A549 (cell line): ENCODE measurements at regions not wholly inside any gene's neighbourhood (a gene's known extent, or its start where the extent isn't known, plus 50 kb on each side); places are given as distances from the start of the nearest gene placed in this dataset.
"Not testable (repeated sequence)": the region's sequence is repeated elsewhere in the genome, so short reads cannot be mapped to it uniquely, and the experiment has no call there.

Experiments used
- ATAC-seq, 2 experiments: fragments of 200-7000 bp in 1 of 2; fragments of >200 bp in 1 of 2; cut with Nextera tagmentation in 1 of 2; cut with Tn5 transposase in 1 of 2; 3 replicates each; pipeline versions ENCODE4 v1.8.0 to v1.9.1; 2018 to 2020; ENCODE audit warnings: mild to moderate bottlenecking in 1 of 2, moderate library complexity in 1 of 2
- CTCF ChIA-PET: fragments of 300-600 bp; sonication (Branson Sonifier 250); formaldehyde crosslinking; extraction: SDS; loops from one replicate; lab custom pipeline; 2021; ENCODE audit warnings: antibody characterized with exemption, inconsistent platforms; lab: Yijun Ruan, JAX
- POLR2A ChIA-PET: fragments of 350-600 bp; formaldehyde crosslinking; extraction: SDS; loops from one replicate; lab custom pipeline; 2021; ENCODE audit warnings: antibody characterized with exemption, inconsistent platforms; lab: Yijun Ruan, JAX
- DNase-seq, 2 experiments: peaks; one replicate each; pipeline versions ENCODE4 v3.0.0 to v3.0.0-alpha.2; 2011 to 2016; ENCODE audit warnings: low read depth in 1 of 2, low spot score in 1 of 2
- FAIRE-seq: peaks from 2 replicates; lab custom pipeline; 2011; peaks lifted over from hg19 to GRCh38; lab: Jason Lieb, UNC
- H3K27ac ChIP-seq, 2 experiments: fragments of >200 bp; sonication (Bioruptor Twin); formaldehyde crosslinking; 3 replicates each; pipeline ENCODE4 v1.5.1; 2016 to 2017
- H3K4me1 ChIP-seq: fragments of >200 bp; sonication (Bioruptor Twin); formaldehyde crosslinking; 3 replicates; pipeline ENCODE4 v1.6.1; 2016
- H3K4me2 ChIP-seq: fragments of >200 bp; sonication (Bioruptor Twin); formaldehyde crosslinking; 3 replicates; pipeline ENCODE4 v1.6.1; 2016
- H3K4me3 ChIP-seq: fragments of >200 bp; sonication (Bioruptor Twin); formaldehyde crosslinking; 3 replicates; pipeline ENCODE4 v1.5.1; 2016
- H3K9me3 ChIP-seq: fragments of >200 bp; sonication (Bioruptor Twin); formaldehyde crosslinking; 3 replicates; pipeline ENCODE4 v1.6.1; 2016
- BHLHE40 ChIP-seq: IDR thresholded peaks from 2 replicates; pipeline ENCODE4 v1.6.1; 2012; ENCODE audit warnings: low read depth, low read length, inconsistent platforms
- CEBPB ChIP-seq, 2 experiments: fragments of >200 bp in 1 of 2; sonication (Bioruptor Twin) in 1 of 2; formaldehyde crosslinking in 1 of 2; IDR thresholded peaks; 2 replicates each; pipeline ENCODE4 v1.6.1; 2012 to 2016
- EHF ChIP-seq: fragments of 250-450 bp; sonication (Bioruptor Pico); IDR thresholded peaks from 2 replicates; pipeline ENCODE4 v1.5.0; 2020; ENCODE audit warnings: mild to moderate bottlenecking
- ESRRA ChIP-seq: fragments of 150-350 bp; IDR thresholded peaks from 2 replicates; pipeline ENCODE4 v1.6.1; 2014; ENCODE audit warnings: mild to moderate bottlenecking, low read length, borderline replicate concordance
- FOXS1 ChIP-seq: fragments of 250-450 bp; sonication (Bioruptor Pico); IDR thresholded peaks from 2 replicates; pipeline ENCODE4 v1.5.0; 2020; ENCODE audit warnings: mild to moderate bottlenecking, moderate library complexity
- HOXB13 ChIP-seq: fragments of 250-450 bp; sonication (Bioruptor Pico); IDR thresholded peaks from 2 replicates; pipeline ENCODE4 v1.5.0; 2020; ENCODE audit warnings: low read depth, mild to moderate bottlenecking, moderate library complexity
- JUN ChIP-seq, 2 experiments: fragments of >200 bp; sonication (Bioruptor Twin); formaldehyde crosslinking; IDR thresholded peaks; 2 replicates in 1 of 2; 3 replicates in 1 of 2; pipeline ENCODE4 v1.6.1; 2016 to 2017
- NPAS2 ChIP-seq: fragments of 250-450 bp; sonication (Bioruptor Pico); IDR thresholded peaks from 2 replicates; pipeline ENCODE4 v1.8.0; 2022; ENCODE audit warnings: mild to moderate bottlenecking, moderate library complexity, borderline replicate concordance
- POLR2A ChIP-seq: IDR thresholded peaks from 2 replicates; pipeline ENCODE4 v1.6.1; 2012; ENCODE audit warnings: mild to moderate bottlenecking, low read length
- RARB ChIP-seq: fragments of 250-450 bp; sonication (Bioruptor Pico); IDR thresholded peaks from 2 replicates; pipeline ENCODE4 v1.8.0; 2021; ENCODE audit warnings: mild to moderate bottlenecking, moderate library complexity
- SMC3 ChIP-seq: fragments of >200 bp; sonication (Bioruptor Twin); formaldehyde crosslinking; IDR thresholded peaks from 3 replicates; pipeline ENCODE4 v1.6.1; 2018; ENCODE audit warnings: inconsistent platforms
- SREBF2 ChIP-seq: fragments of 450-650 bp; IDR thresholded peaks from 2 replicates; pipeline ENCODE4 v1.6.1; 2014; ENCODE audit warnings: mild to moderate bottlenecking, moderate library complexity
- ZC3H11A ChIP-seq: fragments of 450-650 bp; IDR thresholded peaks from 2 replicates; pipeline ENCODE4 v1.6.1; 2014; ENCODE audit warnings: antibody characterized with exemption, mild to moderate bottlenecking
- WGBS: methylation state at CpG from one replicate; pipeline ENCODE4 v1.1.6; 2017; ENCODE audit errors: missing lambda C conversion rate; 5-methylcytosine and 5-hydroxymethylcytosine counted together
- TF ChIP-seq, protein P1 (sequence below): fragments of >200 bp; sonication (Bioruptor Twin); formaldehyde crosslinking; IDR thresholded peaks from 3 replicates; pipeline ENCODE4 v1.6.1; 2016
- TF ChIP-seq, protein P2 (sequence below): IDR thresholded peaks from 2 replicates; pipeline ENCODE4 v1.6.1; 2012
- TF ChIP-seq, protein P3 (sequence below): IDR thresholded peaks from 2 replicates; pipeline ENCODE4 v1.6.1; 2012
- TF ChIP-seq, protein P4 (sequence below): fragments of 250-450 bp; sonication (Bioruptor Pico); IDR thresholded peaks from 2 replicates; pipeline ENCODE4 v1.5.0; 2020; ENCODE audit warnings: low read depth, mild to moderate bottlenecking, moderate library complexity
- TF ChIP-seq, protein P5 (sequence below): fragments of 250-450 bp; sonication (Bioruptor Pico); IDR thresholded peaks from 2 replicates; pipeline ENCODE4 v1.5.0; 2021; ENCODE audit warnings: mild to moderate bottlenecking, moderate library complexity, borderline replicate concordance

DNA sequence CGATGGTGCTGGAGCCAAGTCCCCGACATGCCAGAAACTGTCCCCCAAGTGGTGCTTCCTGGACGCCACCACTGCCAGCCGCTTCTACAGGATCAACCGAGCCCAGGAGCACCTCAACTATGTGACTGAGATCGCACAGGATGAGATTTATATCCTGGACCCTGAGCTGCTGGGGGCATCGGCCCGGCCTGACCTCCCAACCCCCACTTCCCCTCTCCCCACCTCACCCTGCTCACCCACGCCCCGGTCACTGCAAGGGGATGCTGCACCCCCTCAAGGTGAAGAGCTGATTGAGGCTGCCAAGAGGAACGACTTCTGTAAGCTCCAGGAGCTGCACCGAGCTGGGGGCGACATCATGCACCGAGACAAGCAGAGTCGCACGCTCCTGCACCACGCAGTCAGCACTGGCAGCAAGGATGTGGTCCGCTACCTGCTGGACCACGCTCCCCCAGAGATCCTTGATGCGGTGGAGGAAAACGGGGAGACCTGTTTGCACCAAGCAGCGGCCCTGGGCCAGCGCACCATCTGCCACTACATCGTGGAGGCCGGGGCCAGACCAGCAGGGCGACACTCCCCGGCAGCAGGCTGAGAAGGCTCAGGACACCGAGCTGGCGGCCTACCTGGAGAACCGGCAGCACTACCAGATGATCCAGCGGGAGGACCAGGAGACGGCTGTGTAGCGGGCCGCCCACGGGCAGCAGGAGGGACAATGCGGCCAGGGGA, 91.0 kb downstream of the LACC1 start:
- peak in 1 of 2 experiments; percentile 19; a peak in 1 of 6 replicates for ATAC-seq
- FAIRE-seq, H3K4me3 ChIP-seq, H3K9me3 ChIP-seq, H3K4me1 ChIP-seq, H3K27ac ChIP-seq, POLR2A ChIA-PET, DNase-seq, H3K4me2 ChIP-seq, CTCF ChIA-PET: not testable (repeated sequence)
- 87% methylated on average over 6 of the region's 36 CpGs for WGBS

DNA sequence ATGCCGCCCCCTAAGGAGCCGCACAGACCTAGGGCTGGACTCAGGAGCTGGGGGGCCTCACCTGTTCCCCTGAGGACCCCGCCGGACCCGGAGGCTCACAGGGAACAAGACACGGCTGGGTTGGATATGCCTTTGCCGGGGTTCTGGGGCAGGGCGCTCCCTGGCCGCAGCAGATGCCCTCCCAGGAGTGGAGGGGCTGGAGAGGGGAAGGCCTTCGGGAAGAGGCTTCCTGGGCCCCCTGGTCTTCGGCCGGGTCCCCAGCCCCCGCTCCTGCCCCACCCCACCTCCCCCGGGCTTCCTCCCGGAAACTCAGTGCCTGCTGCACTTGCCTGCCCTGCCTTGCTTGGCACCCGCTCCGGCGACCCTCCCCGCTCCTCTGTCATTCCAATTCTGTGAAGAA, 91.6 kb downstream of the LACC1 start:
- DNase-seq, H3K27ac ChIP-seq, H3K4me1 ChIP-seq, H3K9me3 ChIP-seq, CTCF ChIA-PET, FAIRE-seq, H3K4me3 ChIP-seq, POLR2A ChIA-PET, H3K4me2 ChIP-seq: not testable (repeated sequence)
- ATAC-seq, result peak in 1 of 2 experiments; percentile 59; a peak in 1 of 6 replicates
- 89% methylated on average over 7 of the region's 19 CpGs for WGBS

DNA sequence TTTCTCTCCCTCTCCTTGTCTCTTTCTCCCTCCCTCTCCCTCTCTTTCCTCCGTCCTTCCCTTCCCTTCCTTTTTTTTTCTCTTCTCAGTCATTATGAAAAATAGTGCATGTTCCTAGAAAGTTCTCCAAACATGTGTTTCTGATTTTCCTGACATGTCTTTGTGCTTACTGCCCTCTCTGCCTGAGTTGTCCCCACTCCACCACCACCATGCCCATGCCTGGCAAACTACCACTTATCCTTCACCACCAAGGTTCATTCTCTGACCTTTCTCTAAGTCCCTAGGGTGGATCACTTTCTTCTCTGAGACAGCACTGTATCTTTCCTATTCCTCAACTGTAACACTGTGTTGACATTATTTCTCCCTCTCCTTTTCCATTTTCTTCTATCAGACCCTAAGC, 98.2 kb downstream of the LACC1 start:
- Histone ChIP-seq H3K4me1 (no peaks in the 10 kb centered on the region), H3K4me3 (no peak overlapping the region), H3K4me2 (no peak overlapping the region), H3K9me3 (no peaks in the 10 kb centered on the region), H3K27ac (no peak overlapping the region)
- ATAC-seq, result no peak
- TF ChIP-seq FOXS1 (CRISPR knock-in tag) (no peak), ZC3H11A (no peak), HOXB13 (CRISPR knock-in tag) (no peak), CEBPB (IDR thresholded peaks at IDR 0.05) (no peak), NPAS2 (CRISPR knock-in tag) (no peak), BHLHE40 (no peak)
- TF ChIP-seq, protein P1, sequence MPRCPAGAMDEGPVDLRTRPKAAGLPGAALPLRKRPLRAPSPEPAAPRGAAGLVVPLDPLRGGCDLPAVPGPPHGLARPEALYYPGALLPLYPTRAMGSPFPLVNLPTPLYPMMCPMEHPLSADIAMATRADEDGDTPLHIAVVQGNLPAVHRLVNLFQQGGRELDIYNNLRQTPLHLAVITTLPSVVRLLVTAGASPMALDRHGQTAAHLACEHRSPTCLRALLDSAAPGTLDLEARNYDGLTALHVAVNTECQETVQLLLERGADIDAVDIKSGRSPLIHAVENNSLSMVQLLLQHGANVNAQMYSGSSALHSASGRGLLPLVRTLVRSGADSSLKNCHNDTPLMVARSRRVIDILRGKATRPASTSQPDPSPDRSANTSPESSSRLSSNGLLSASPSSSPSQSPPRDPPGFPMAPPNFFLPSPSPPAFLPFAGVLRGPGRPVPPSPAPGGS, result no peak
- WGBS, result 67% methylated on average over 1 of the region's 1 CpG
- DNase-seq, result no peak
- no peak for FAIRE-seq
- CTCF ChIA-PET, result interaction anchor here (1.4 kb wide), 1 partner anchor 42 kb away, joined by 3 read pairs; no protein-coding TSS in a partner anchor
- POLR2A ChIA-PET, result no interaction called here

DNA sequence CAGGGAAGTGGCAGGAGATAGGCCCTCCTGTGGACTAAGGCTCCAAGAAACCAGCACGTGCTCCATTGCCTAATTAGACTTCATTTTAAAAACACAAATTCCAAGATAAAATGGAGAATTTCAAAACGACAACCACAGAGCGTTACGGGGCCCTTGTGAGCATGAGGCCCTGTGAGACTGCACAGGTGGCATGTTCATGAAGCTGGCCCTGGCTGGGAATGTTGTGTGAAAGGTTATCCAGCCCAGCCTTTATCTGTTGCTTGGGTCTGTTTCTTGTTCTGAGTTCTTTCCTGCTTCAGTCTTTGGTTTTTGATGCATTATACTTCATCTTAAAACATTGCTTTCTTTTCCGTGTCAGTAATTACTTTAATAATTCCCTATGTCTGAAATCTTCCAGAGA, 99.0 kb downstream of the LACC1 start:
- 67% methylated on average over 5 of the region's 5 CpGs for WGBS
- Histone ChIP-seq H3K9me3 (no peaks in the 10 kb centered on the region), H3K27ac (no peak overlapping the region)
- FAIRE-seq, result no peak
- POLR2A ChIA-PET, result no interaction called here
- no peak for TF ChIP-seq EHF (CRISPR knock-in tag)
- TF ChIP-seq, all 56 proteins: peak for 0
- Histone ChIP-seq H3K4me1 (no peaks in the 10 kb centered on the region), H3K4me3 (no peak overlapping the region), H3K4me2 (no peak overlapping the region)
- CTCF ChIA-PET, result no interaction called here
- ATAC-seq, result no peak
- DNase-seq, result no peak

DNA sequence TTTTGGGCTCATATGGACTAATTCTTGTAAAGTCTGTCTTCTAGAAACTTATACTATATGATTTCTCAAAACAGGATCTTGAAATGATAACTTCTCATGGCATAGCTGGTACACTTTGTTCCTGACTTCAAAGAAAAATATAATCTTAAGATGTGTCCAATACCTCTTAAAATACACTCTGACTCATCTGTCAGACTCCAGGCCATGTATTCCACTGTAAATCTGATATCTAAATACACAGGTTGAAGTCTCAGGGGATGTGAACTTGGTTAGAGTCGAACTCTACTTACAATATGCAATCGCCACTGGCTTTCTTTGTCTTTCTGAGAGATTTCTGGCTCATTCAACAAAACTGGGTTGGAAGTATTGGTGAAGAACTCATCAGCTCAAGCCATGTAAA, 99.8 kb downstream of the LACC1 start:
- no peak for TF ChIP-seq EHF (CRISPR knock-in tag)
- no peak for TF ChIP-seq SMC3
- no peak for TF ChIP-seq SREBF2
- TF ChIP-seq FOXS1 (CRISPR knock-in tag), result no peak
- TF ChIP-seq ESRRA, result no peak
- TF ChIP-seq RARB (CRISPR knock-in tag), result no peak
- TF ChIP-seq BHLHE40, result no peak
- TF ChIP-seq, protein P2, sequence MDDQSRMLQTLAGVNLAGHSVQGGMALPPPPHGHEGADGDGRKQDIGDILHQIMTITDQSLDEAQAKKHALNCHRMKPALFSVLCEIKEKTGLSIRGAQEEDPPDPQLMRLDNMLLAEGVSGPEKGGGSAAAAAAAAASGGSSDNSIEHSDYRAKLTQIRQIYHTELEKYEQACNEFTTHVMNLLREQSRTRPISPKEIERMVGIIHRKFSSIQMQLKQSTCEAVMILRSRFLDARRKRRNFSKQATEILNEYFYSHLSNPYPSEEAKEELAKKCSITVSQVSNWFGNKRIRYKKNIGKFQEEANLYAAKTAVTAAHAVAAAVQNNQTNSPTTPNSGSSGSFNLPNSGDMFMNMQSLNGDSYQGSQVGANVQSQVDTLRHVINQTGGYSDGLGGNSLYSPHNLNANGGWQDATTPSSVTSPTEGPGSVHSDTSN, result no peak
- TF ChIP-seq JUN (IDR thresholded peaks at IDR 0.05), result no peak
- TF ChIP-seq POLR2A, result no peak
- TF ChIP-seq, protein P3, sequence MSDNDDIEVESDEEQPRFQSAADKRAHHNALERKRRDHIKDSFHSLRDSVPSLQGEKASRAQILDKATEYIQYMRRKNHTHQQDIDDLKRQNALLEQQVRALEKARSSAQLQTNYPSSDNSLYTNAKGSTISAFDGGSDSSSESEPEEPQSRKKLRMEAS, result no peak
- TF ChIP-seq, protein P4, sequence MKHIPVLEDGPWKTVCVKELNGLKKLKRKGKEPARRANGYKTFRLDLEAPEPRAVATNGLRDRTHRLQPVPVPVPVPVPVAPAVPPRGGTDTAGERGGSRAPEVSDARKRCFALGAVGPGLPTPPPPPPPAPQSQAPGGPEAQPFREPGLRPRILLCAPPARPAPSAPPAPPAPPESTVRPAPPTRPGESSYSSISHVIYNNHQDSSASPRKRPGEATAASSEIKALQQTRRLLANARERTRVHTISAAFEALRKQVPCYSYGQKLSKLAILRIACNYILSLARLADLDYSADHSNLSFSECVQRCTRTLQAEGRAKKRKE (CRISPR knock-in tag), result no peak
- TF ChIP-seq, protein P5, sequence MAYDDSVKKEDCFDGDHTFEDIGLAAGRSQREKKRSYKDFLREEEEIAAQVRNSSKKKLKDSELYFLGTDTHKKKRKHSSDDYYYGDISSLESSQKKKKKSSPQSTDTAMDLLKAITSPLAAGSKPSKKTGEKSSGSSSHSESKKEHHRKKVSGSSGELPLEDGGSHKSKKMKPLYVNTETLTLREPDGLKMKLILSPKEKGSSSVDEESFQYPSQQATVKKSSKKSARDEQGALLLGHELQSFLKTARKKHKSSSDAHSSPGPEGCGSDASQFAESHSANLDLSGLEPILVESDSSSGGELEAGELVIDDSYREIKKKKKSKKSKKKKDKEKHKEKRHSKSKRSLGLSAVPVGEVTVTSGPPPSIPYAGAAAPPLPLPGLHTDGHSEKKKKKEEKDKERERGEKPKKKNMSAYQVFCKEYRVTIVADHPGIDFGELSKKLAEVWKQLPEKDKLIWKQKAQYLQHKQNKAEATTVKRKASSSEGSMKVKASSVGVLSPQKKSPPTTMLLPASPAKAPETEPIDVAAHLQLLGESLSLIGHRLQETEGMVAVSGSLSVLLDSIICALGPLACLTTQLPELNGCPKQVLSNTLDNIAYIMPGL (CRISPR knock-in tag), result no peak
- H3K4me3 ChIP-seq, result no peak overlapping the region
- DNase-seq (no peak), ATAC-seq (no peak), FAIRE-seq (no peak)
- no peak overlapping the region for H3K27ac ChIP-seq
- CTCF ChIA-PET, result interaction anchor here (1.1 kb wide), 1 partner anchor 14 kb away, joined by 3 read pairs; no protein-coding TSS in a partner anchor
- H3K9me3 ChIP-seq, result no peaks in the 10 kb centered on the region
- H3K4me1 ChIP-seq, result no peaks in the 10 kb centered on the region
- WGBS, result 50% methylated on average over 2 of the region's 2 CpGs
- POLR2A ChIA-PET, result no interaction called here
- no peak overlapping the region for H3K4me2 ChIP-seq
